ENCODE measurements at regions not wholly inside any gene's neighbourhood (a gene's known extent, or its start where the extent isn't known, plus 50 kb on each side); places are given as distances from the start of the nearest gene placed in this dataset.

DNA sequence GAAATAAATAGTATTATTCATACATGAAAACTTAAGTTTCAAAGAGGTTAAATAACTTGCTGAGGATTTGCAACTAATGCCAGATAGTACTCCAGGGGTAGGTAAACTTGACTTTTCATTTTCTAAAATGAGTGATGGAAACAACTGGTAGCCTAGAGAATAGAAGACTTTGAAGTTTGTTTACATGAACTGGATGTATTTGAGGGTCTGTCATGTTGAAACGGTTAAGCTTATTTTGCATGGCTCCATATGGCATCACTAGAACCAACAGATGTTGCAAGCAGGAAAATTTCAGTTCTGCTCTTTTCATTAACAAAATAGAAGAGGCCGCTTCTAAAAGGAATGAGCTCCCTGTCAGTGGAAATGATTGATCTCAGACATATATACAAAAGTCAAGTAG lies 105.1 kb upstream of the SGCD start:
- TF ChIP-seq POLR2A (IDR thresholded peaks at IDR 0.05; ENCODE audit: low read depth, low read length) (no peak), POLR2AphosphoS5 (IDR thresholded peaks at IDR 0.05; ENCODE audit: low read depth, low read length) (no peak), TAF1 (IDR thresholded peaks at IDR 0.05; ENCODE audit: borderline replicate concordance, low read depth, low read length) (no peak)

All from GM12892 (cell line).